ENCODE measurements at regions not wholly inside any gene's neighbourhood (a gene's known extent, or its start where the extent isn't known, plus 50 kb on each side); places are given as distances from the start of the nearest gene placed in this dataset.

DNA sequence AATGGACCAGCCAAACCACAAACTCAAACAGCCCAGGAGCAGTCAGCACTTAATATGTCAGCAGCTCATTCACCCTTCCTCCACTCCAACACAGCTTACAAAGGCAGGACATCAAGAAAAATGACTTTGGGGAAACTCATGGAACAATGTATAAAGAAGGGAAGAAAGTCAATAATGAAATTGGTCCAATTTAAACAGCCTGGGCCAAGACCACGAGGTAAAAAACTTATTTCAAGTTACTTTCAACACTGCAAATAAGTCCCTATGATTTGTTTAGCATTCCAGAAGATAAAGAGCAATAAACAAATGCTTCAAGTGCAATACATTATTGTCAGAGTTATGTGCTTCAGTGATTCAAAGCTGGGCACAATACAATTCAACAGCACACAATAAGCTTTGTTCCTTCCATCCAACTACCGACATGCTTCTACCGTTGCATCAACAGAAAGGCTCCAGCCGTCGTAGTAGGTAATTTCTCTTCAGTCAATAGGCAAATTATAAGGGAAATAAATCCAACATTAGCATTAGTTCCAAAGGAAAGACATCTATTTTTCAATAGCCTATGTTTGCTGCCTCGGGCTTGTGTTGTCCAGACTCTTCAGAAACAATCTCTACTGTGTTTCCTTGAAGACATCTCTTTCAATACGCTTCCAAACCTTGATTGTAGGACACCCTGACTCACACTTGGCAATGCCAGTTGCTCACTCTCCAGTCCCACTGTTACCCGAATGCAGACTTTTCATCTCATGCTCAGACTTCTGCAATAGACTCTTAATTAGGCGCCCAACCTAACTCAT lies 225.7 kb downstream of the NUAK1 start:
- DNase-seq (ENCODE audit: insufficient read length, low spot score): no peak
- FAIRE-seq: no peak
- TF ChIP-seq POLR2A (IDR thresholded peaks at IDR 0.05; ENCODE audit: low read depth, low read length): no peak

DNA sequence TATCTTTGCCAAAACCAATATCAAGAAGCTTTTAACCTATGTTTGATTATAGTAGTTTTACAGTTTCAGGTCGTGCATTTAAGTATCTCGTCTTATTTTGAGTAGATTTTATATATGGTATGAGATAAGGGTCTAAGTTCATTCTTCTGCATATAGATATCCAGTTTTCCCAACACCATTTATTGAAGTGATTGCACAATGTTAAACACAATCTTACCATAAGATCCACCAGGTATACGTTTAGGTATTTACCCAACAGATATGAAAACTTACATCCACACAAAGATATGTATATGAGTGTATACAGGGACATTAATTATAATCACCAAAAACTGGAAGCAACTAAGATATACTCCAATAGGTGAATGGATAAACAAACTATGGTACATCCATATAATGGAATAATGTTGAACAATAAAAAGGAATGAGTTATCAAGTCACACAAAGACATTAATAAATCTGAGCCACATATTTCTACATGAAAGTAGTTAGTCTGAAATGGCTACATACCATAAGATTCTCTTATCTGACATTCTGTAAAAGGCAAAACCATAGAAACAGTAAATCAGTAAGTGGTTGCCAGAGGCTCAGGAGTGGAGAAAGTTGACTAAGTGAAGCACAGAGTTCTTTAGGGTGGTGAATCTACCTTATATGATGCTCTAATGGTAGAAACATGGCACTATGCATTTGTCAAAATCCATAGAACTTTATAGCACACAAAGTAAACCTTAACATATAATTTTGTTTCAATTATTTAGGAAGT lies 222.6 kb downstream of the NUAK1 start:
- FAIRE-seq: no peak
- no peak for TF ChIP-seq POLR2A (IDR thresholded peaks at IDR 0.05; ENCODE audit: low read depth, low read length)
- no peak for DNase-seq (ENCODE audit: insufficient read length, low spot score)

GRCh38 chr12:105916760-105917039 lies 222.1 kb downstream of the NUAK1 start:
- no peak for TF ChIP-seq POLR2A (IDR thresholded peaks at IDR 0.05; ENCODE audit: low read depth, low read length)
- DNase-seq (ENCODE audit: insufficient read length, low spot score) (no peak), FAIRE-seq (no peak)

GRCh38 chr12:105920161-105920684 lies 218.5 kb downstream of the NUAK1 start:
- no peak for FAIRE-seq
- no peak for DNase-seq (ENCODE audit: insufficient read length, low spot score)
- TF ChIP-seq POLR2A (IDR thresholded peaks at IDR 0.05; ENCODE audit: low read depth, low read length): no peak

DNA sequence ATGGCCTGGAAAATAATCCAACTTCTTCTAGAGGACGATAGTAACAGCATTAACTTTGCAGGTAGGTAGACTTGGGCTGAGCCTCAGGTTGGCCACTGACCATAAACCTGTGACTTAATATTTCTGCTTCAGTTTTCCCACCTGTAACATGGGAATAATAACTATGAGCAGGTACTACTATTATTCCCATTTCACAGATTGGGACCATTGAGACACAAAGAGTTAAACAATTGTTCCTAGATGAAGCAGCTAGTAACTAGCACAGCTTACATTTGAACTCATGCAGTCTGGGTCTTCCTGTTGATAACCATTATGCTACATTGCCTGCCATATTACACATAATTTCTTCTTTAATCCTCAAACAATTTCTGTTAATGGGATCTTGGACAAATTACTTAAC lies 217.7 kb downstream of the NUAK1 start:
- DNase-seq (ENCODE audit: insufficient read length, low spot score): no peak
- no peak for FAIRE-seq
- no peak for TF ChIP-seq POLR2A (IDR thresholded peaks at IDR 0.05; ENCODE audit: low read depth, low read length)

- TF ChIP-seq POLR2A (IDR thresholded peaks at IDR 0.05; ENCODE audit: low read depth, low read length): no peak
- DNase-seq (ENCODE audit: insufficient read length, low spot score): no peak
- FAIRE-seq: no peak
Observed at GRCh38 chr12:105921872-105922669, 216.7 kb downstream of the NUAK1 start.

GRCh38 chr12:105922670-105923102 lies 216.1 kb downstream of the NUAK1 start:
- FAIRE-seq (no peak), DNase-seq (ENCODE audit: insufficient read length, low spot score) (peak; percentile 13)
- TF ChIP-seq POLR2A (IDR thresholded peaks at IDR 0.05; ENCODE audit: low read depth, low read length): no peak

GRCh38 chr12:105924526-105925208 lies 214.1 kb downstream of the NUAK1 start:
- FAIRE-seq (no peak), DNase-seq (ENCODE audit: insufficient read length, low spot score) (no peak)
- no peak for TF ChIP-seq POLR2A (IDR thresholded peaks at IDR 0.05; ENCODE audit: low read depth, low read length)

DNA sequence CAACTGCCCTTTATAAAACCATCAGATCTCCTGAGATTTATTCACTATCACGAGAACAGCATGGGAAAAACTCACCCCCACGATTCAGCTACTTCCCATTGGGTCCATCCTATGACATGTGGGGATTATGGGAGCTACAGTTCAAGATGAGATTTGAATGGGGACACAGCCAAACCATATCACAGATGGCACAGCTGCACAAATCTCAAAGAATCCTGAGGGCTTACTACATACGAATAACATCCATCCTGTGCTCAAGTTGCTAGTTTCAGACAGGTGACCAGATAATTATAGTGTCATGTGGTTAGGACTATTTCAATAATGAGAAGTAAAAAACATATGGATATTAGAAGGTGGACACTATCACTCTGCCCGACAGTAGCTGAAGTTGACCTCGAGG lies 211.2 kb downstream of the NUAK1 start:
- no peak for DNase-seq (ENCODE audit: insufficient read length, low spot score)
- TF ChIP-seq POLR2A (IDR thresholded peaks at IDR 0.05; ENCODE audit: low read depth, low read length): no peak
- FAIRE-seq: no peak

GRCh38 chr12:105928436-105928835 lies 210.3 kb downstream of the NUAK1 start:
- DNase-seq (ENCODE audit: insufficient read length, low spot score) (no peak), FAIRE-seq (no peak)
- no peak for TF ChIP-seq POLR2A (IDR thresholded peaks at IDR 0.05; ENCODE audit: low read depth, low read length)

DNA sequence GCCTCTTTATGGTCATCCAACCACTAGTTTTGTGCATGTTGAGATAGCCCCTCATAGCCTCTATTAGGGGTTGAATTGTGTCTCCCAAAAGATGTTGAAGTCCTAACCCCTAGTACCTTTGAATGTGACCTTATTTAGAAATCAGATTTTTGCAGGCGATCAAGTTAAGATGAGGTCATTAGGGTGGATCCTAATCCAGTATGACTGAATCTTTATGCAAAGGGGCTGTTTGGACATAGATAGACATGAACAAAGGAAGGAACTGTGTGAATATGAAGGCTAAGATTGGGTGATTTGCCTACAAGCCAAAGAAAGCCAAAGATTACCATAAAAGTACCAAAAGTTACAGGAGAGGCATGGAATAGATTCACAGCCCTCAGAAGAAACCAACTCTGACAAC lies 209.6 kb downstream of the NUAK1 start:
- DNase-seq (ENCODE audit: insufficient read length, low spot score) (no peak), FAIRE-seq (no peak)
- no peak for TF ChIP-seq POLR2A (IDR thresholded peaks at IDR 0.05; ENCODE audit: low read depth, low read length)

GRCh38 chr12:105930557-105931503 lies 207.9 kb downstream of the NUAK1 start:
- FAIRE-seq: no peak
- no peak for DNase-seq (ENCODE audit: insufficient read length, low spot score)
- TF ChIP-seq POLR2A (IDR thresholded peaks at IDR 0.05; ENCODE audit: low read depth, low read length): no peak

Data from H54 (cell line).